DOHH2 (cell line): ENCODE measurements at regions not wholly inside any gene's neighbourhood (a gene's known extent, or its start where the extent isn't known, plus 50 kb on each side); places are given as distances from the start of the nearest gene placed in this dataset.

Source experiments
- CTCF ChIP-seq: fragments of 200-600 bp; sonication (generic); IDR thresholded peaks from one replicate; pipeline ENCODE4 v1.5.1; 2014; ENCODE audit warnings: antibody characterized with exemption, mild to moderate bottlenecking, low read depth, low read length; ENCODE audit not compliant: poor library complexity, severe bottlenecking
- EZH2phosphoT487 ChIP-seq: fragments of 200-600 bp; sonication (generic); IDR thresholded peaks from 2 replicates; pipeline ENCODE4 v1.6.1; 2017; ENCODE audit warnings: borderline replicate concordance, mild to moderate bottlenecking, antibody characterized with exemption, low read length, moderate library complexity, mixed read lengths

GRCh38 chr10:21405981-21406380, 119.5 kb downstream of the SKIDA1 start:
- TF ChIP-seq CTCF (no peak), EZH2phosphoT487 (no peak)
